T-helper 1 cell treated with Interleukin-12 subunit alpha and Interleukin-12 subunit beta and Interleukin-4 antibody, amounts not matched to agents 30 ng/mL and 1 ng/mL, for 36 hours (primary cell): ENCODE measurements at regions not wholly inside any gene's neighbourhood (a gene's known extent, or its start where the extent isn't known, plus 50 kb on each side); places are given as distances from the start of the nearest gene placed in this dataset.

Experiments used
- intact Hi-C: fragments of 100-400 bp; cut with micrococcal nuclease; formaldehyde crosslinking; loops from one replicate; pipeline ENCODE4 v1.15.1; 2024

- intact Hi-C loops, result no loop called here
Observed at GRCh38 chr5:17167171-17167891, 50.1 kb upstream of the BASP1 start.
